ENCODE measurements at regions not wholly inside any gene's neighbourhood (a gene's known extent, or its start where the extent isn't known, plus 50 kb on each side); places are given as distances from the start of the nearest gene placed in this dataset.

GRCh38 chr18:31213641-31214040 lies 51.0 kb upstream of the DSC1 start:
- no peak overlapping the region for H3K27ac ChIP-seq
- no peak overlapping the region for H3K4me3 ChIP-seq

- H3K27ac ChIP-seq = no peak overlapping the region
- H3K4me3 ChIP-seq = no peak overlapping the region
Observed at GRCh38 chr18:31217038-31217849, 54.6 kb upstream of the DSC1 start.

GRCh38 chr18:31218671-31219383 lies 56.2 kb upstream of the DSC1 start:
- Histone ChIP-seq H3K4me3 (no peak overlapping the region), H3K27ac (no peak overlapping the region)

GRCh38 chr18:31219395-31219794 lies 56.7 kb upstream of the DSC1 start:
- H3K4me3 ChIP-seq = no peak overlapping the region
- H3K27ac ChIP-seq = no peak overlapping the region

- Histone ChIP-seq H3K27ac (no peak overlapping the region), H3K4me3 (no peak overlapping the region)
Observed at GRCh38 chr18:31223371-31223770, 60.7 kb upstream of the DSC1 start.

- Histone ChIP-seq H3K27ac (no peak overlapping the region), H3K4me3 (no peak overlapping the region)
Observed at GRCh38 chr18:31225668-31226067, 63.0 kb upstream of the DSC1 start.

GRCh38 chr18:31227497-31228229 lies 65.0 kb upstream of the DSC1 start:
- no peak overlapping the region for H3K4me3 ChIP-seq
- H3K27ac ChIP-seq = peak overlapping the region in 1 of 21 experiments; percentile 42

GRCh38 chr18:31229829-31230228 lies 67.2 kb upstream of the DSC1 start:
- Histone ChIP-seq H3K4me3 (no peak overlapping the region), H3K27ac (peak overlapping the region in 11 of 21 experiments; percentile 3 to 79 (median 55))

GRCh38 chr18:31230495-31230894 lies 67.8 kb upstream of the DSC1 start:
- Histone ChIP-seq H3K27ac (peak overlapping the region in 14 of 21 experiments; percentile 3 to 79 (median 51)), H3K4me3 (no peak overlapping the region)

- no peak overlapping the region for H3K4me3 ChIP-seq
- no peak overlapping the region for H3K27ac ChIP-seq
Observed at GRCh38 chr18:31232013-31232412, 69.4 kb upstream of the DSC1 start.

GRCh38 chr18:31232775-31233424 lies 70.2 kb upstream of the DSC1 start:
- Histone ChIP-seq H3K4me3 (no peak overlapping the region), H3K27ac (no peak overlapping the region)

GRCh38 chr18:31233621-31234275 lies 71.1 kb upstream of the DSC1 start:
- peak overlapping the region in 1 of 21 experiments; percentile 7 for H3K27ac ChIP-seq

GRCh38 chr18:31235856-31236255 lies 73.2 kb upstream of the DSC1 start:
- no peak overlapping the region for H3K27ac ChIP-seq
- H3K4me3 ChIP-seq = no peak overlapping the region

More at GRCh38 chr18:31233621-31234275, 71.1 kb upstream of the DSC1 start:
- no peak overlapping the region for H3K4me3 ChIP-seq

GRCh38 chr18:31237142-31237541 lies 74.5 kb upstream of the DSC1 start:
- Histone ChIP-seq H3K27ac (no peak overlapping the region), H3K4me3 (no peak overlapping the region)

GRCh38 chr18:31241425-31241824 lies 76.5 kb upstream of the DSG1 start:
- Histone ChIP-seq H3K27ac (peak overlapping the region in 19 of 21 experiments; percentile 20 to 86 (median 75)), H3K4me3 (no peak overlapping the region)

- peak overlapping the region in 19 of 21 experiments; percentile 33 to 86 (median 78) for H3K27ac ChIP-seq
Observed at GRCh38 chr18:31241900-31242409, 76.0 kb upstream of the DSG1 start.

GRCh38 chr18:31243740-31244512 lies 74.0 kb upstream of the DSG1 start:
- Histone ChIP-seq H3K27ac (peak overlapping the region in 20 of 21 experiments; percentile 40 to 86 (median 78)), H3K4me3 (peak overlapping the region in 1 of 7 experiments; percentile 23)

More at GRCh38 chr18:31241900-31242409, 76.0 kb upstream of the DSG1 start:
- no peak overlapping the region for H3K4me3 ChIP-seq

GRCh38 chr18:31244771-31245394 lies 73.1 kb upstream of the DSG1 start:
- peak overlapping the region in 20 of 21 experiments; percentile 19 to 86 (median 78) for H3K27ac ChIP-seq
- peak overlapping the region in 3 of 7 experiments; percentile 6 to 25 (median 23) for H3K4me3 ChIP-seq

Measured in skin epidermis (tissue), 12 donors.